HG03135 (cell line): ENCODE measurements at regions not wholly inside any gene's neighbourhood (a gene's known extent, or its start where the extent isn't known, plus 50 kb on each side); places are given as distances from the start of the nearest gene placed in this dataset.
"Not testable (repeated sequence)": the region's sequence is repeated elsewhere in the genome, so short reads cannot be mapped to it uniquely, and the experiment has no call there.

Source experiments
- ATAC-seq: cut with Tn5 transposase; IDR thresholded peaks from one replicate; pipeline ENCODE4 v1.9.1; 2021; ENCODE audit warnings: mild to moderate bottlenecking, moderate library complexity; ENCODE audit not compliant: unreplicated experiment

DNA sequence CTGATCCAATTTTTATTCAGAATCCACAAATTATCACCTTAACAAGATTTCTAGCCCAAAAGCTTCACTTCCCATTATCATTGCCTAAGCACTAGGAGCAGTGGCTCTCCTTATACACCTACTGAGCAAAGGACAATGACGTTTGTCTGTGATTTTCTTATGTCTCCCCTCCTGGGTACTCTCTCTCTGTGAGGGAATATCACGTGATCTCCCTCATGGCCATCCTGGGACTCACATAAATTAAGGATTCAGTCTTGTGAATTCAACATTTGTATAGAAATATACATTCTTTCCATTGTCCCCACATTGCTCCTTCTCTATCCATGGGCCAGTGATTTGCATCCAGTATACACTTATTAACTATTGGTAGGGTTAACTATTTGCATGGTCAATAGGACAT lies 476.5 kb downstream of the PLK2 start:
- ATAC-seq = no peak

DNA sequence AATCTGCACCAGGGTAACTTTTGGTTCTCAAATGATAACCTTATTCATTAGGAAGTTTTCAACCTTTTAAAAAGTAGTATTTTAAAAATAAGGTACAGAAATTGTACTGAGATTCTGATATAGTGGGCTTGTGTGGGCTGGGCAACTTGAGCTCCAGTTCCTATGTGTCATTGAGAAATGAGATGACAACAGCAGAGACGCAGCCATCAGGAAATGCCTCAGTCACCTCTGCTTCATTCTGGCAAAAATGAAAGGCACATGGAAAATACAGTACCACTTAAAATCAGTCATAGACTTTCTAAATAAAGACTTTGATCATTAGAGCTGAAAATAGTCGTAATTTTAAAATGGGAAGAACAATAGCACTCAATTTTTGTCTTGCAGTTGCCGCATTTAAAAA lies 480.2 kb downstream of the PLK2 start:
- ATAC-seq = no peak

DNA sequence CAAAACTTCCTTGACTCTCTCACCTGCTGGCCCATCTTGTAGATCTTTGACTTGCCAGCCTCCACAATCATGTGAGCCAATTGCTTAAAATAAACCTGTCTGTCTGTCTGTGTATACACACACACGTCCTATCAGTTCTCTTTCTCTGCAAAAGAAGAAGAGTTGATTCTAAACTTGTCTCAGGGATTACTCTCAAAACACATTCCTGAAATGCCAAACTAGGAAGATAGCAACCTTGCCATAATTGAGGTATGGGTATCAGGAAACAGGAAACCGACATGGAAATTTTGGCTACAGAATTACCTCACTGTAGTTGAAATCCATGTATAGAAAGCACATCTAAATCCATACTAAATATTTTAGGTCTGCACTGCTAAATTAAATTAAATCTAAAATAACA lies 483.4 kb downstream of the PLK2 start:
- no peak for ATAC-seq

DNA sequence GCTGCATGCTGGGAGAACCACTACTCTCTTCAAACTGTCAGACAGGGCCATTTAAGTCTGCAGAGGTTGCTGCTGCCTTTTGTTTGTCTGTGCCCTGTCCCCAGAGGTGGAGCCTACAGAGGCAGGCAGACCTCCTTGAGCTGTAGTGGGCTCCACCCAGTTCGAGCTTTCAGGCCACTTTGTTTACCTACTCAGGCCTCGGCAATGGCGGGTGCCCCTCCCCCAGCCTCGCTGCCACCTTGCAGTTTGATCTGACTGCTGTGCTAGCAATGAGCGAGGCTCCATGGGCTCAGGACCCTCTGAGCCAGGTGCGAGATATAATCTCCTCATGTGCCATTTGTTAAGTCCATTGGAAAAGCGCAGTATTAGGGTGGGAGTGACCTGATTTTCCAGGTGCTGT lies 487.8 kb downstream of the PLK2 start:
- not testable (repeated sequence) for ATAC-seq

DNA sequence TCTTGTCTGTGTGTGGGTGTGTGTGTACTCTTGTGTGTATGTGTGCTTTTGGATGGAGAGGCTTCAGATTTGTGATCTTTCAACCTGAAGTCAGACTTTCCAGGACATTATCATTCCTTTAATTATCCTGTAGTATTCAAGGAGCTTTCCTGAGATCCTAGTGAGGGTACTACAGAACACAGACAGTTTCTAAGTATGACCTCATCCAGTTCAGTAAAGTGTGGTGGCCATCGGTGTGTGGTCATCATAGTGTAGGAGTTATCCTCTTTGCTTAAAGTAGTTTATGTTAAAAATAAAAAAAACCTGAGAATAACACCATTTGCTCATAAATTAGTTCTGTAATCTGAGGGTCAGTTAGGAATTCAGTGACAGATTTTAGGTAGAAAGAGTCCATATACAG lies 478.0 kb upstream of the ACTBL2 start:
- no peak for ATAC-seq

DNA sequence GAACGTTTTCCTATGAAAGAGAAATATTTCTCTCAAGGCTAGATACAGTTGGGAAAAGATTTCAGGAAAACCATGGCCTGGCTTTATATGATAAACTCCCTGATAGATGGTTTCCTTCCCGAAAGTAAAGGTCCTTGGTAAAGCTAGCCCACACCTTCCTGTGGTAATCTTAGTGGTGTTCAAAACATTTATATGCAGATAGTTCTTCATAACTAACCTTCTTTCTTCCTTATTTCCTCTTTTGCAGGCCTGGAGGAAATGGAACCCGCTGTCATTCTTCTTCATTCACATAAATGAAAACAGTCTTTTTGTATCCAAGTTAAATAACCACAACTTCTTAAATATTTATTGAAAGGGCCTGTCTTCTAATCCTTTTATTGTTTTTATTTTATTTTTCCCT lies 474.0 kb upstream of the ACTBL2 start:
- ATAC-seq = no peak

DNA sequence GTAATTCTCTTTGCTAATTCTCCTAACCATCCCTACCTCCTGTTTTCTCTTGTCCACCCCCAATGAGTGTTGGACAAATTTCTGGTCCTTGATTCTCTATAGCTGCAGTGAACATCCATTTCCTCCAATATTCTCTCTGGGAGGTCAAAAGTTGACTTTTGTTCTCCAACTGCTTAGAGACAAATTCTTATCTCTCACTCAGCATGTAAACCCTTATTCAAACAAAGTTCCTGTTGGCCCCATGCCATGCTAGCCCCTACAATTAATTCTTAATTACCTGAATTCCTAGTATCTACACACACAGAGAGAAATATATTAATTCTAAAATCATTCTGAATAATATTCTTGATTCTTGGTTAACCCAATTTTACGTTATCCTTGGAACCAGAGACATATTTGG lies 472.9 kb upstream of the ACTBL2 start:
- ATAC-seq = no peak

DNA sequence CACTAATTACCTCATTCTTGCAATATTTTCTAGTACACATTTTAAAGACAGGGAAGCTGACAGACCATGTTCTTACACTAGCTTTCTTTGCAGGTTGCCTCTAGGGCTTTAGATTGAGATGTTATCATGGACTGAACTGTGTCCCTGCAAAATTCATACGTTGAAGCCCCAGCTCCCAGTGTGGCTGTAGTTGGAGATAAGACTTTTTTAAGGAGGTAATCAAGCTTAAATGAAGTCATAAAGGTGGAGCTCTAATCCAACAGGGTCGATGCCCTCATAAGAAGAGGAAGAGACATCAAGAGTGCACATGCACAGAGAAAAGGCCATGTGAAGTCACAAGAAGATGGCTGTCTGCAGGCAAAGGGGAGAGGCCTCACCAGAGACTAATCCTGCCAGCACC lies 471.2 kb upstream of the ACTBL2 start:
- ATAC-seq = no peak

DNA sequence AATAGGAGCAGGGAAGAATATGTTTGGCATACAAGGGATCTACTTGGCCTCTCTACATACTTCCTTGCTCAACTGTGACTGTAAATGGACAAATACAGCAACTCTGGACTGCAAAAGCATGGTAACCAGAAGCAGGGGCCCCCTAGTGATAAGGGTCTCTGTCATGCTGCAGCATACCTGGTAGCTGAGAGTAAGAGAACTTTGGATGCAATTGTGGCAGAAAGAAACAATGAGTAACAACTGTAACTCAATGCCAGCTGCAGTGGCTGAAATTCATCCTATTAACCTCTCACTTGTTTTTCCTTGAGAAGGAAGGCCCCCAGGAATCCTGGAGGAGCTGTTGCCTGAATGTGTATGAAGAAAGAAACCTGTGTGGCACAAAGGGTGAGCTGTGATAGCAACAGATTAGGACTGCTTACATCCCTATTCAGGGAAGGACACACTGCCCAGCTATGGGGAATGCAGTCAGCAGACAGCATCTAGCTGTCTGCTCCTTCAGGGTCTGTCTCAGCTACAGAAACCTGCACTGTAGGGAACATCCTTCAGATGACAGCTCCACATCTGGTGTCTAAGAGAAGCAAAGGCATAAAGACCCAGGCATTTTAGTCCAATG lies 468.1 kb upstream of the ACTBL2 start:
- ATAC-seq = no peak

DNA sequence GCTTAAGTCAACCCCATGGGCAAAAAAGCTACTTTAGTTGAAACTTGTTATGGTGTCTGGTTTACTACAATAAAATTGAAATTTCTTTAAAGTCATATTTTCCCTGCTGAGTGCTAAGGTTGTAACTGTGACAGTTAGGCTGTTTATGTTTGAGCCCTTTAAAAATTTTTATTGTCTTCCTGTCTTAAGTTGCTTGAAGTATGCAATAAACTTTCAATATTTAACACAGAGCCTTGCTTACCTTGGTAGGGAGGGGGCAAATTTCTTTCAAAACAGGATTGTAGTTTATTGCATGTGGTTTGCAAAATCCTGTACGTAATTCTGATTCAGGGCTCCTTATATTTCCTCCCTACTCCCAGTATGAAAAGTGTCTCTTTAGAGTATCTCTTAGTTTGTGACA lies 465.5 kb upstream of the ACTBL2 start:
- no peak for ATAC-seq

DNA sequence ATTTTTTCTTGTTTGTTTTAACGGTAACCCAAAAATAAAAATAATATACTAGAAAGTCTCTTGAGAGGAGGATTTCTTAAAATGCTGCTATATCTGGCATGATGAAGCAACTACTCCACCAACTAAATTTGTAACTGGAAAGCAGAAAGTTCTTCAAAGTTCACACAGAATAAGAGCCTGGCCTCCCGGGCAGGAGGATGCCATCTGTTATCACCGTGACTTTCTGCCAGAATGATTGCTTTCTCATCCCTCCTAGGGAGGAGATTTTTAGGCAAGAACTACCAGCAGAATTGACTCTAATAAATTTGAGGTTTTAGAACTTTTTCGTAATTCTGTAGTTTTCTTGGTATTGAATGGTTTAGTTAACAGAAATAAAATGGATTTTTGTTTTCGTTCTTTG lies 464.6 kb upstream of the ACTBL2 start:
- ATAC-seq = no peak

DNA sequence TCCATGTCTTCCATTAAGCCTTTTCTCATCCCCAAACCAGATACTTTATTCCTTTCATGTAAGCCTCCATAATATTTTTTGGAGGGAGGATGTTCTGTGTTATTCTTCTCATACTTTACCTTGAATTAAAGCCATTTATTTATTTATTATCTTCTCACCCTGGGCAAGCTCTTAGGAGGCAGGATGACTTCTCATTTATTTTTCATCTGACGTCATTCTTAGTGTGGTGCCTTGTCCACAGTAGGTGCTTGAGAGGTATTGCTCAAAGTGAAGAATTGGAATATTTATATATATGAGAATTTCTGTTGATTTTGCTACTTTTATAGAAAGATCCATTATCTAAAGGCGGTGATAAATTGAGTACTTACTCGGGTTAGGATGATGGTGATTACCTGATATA lies 458.3 kb upstream of the ACTBL2 start:
- no peak for ATAC-seq

DNA sequence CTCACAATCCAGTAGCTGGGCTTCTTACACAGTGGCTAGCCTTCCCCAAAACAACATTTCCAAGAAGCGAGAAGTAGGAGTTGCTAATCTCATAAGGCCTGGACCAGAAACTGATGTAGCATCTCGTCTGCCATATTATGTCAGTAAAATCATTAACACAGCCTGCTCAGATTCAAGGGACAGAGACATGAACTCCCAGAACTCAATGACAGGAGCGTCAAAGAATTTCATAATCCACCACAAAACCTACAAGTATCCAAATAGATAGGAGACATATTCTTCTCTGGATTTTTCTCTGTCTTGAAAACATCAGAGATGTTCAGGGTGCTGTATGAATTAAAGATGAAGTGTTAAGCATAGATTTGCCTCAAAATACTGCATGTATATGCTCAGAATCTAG lies 457.6 kb upstream of the ACTBL2 start:
- no peak for ATAC-seq

DNA sequence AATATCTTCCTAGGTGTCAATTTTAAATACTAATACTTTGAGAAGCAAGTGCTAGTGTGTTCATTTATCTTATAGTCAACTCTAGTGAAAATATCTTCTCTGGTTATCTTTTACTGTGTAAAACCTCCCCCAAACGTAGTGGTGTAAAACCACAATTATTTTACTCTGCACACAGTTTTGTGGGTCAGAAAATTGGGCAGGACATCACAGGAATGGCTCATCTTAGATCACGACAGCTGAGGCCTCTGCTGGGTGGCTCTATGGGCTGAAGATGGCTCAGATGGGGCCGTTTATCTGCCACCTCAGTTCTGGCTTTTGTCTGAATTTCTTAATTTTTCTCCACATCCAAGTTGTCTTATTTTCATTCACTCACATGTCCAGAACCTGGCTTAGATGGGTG lies 457.2 kb upstream of the ACTBL2 start:
- ATAC-seq = no peak

DNA sequence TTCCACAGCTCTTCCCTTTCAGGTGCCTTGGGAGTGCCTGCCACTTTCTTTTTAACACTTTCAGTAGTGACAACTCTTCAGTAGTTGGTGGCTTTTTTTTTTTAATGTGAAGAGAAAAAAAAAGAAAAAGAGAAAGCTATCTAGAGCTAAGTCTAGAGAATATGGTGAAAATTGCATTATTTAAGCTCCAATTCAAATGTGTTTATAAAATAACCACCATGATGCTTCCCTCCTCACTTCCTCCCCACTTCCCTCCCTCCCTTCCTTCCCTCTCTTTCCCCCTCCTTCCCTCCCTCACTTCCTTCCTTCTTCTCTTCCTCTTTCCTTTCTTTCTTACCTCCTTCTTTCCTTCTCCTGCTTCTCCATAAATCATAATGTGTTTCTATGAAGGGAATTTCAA lies 456.7 kb upstream of the ACTBL2 start:
- ATAC-seq = no peak

DNA sequence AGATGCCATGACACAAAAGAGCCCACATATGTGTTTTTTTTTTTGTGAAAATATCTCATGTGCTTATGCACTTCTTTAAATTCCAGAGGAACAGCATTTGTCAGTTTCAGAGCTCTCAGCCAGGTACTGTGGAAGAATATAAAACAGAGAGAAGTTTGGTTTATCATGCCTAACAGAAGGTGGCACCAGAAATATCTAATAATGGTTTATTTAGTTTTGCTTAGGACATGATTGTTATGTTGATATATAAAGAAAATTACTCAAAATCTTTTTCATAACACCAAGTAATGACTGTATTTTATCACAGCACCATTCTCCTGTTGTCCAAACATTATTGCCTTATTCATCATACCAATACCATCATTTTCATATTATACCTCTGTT lies 455.6 kb upstream of the ACTBL2 start:
- ATAC-seq = no peak

DNA sequence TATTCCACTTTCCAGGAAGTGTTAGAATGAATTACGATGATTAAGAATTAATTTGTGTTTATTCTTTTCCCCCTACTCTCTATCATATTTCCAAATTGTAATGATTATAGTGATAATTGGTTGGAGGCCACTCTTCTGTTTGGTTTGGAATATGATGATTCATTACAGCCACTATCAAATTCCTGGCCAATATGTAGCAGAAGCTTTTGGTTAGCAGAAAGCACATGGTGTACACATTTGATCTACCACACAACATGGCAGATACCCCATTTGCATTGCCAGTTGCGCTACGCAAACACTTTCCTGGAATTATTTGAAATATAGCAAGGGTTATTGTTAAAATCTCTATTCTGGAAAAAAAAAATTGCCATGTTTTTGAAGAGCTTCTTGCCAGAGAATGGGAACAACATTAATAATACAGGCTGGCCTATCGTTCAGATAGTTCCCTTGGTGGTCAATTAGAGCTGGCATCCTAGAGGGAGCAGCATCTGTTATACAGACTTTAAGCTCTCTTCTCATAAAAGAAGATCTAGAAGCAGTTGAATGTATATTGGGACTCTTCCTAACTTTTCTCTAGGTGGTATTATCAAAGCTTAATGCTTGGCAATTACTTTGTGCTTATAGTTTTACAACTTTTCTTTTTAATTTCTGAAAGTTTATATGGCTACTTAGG lies 455.0 kb upstream of the ACTBL2 start:
- ATAC-seq = no peak

DNA sequence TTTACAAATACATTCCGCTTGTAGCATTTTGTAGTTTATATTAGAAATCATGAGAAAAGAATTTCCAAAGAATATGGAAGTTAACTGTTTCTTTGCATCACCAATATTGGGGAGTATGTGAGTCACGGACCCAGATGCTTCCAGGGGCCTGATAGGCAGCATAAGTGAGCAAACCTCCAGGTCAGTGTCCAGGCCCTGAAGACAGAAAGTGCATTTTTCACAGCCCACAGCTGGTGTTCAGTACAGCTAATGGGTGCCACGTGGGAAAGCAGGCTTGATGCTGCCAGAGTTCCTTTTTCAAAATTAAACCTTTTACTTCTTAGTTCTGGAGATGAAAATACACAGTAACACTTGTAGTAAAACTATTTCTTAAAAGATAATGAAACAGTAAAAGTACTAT lies 454.4 kb upstream of the ACTBL2 start:
- no peak for ATAC-seq

DNA sequence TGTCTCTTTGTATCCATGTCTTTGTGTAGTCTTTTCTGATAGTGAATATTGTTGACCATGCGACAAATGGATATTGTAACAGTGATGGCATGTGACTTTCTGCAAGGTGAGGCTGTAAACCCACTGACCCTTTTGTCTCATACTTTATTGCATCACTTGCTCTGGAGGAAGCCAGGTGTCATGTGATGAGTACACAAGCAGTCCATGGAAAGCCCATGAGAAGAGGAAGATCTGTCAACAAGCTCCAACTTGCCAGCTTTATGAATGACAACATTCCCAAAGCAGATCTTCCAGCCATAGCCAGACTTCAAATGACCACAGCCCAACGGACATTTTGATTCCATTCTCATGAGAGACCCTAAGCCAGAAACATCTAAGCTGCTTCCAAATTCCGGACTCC lies 450.1 kb upstream of the ACTBL2 start:
- ATAC-seq = no peak

DNA sequence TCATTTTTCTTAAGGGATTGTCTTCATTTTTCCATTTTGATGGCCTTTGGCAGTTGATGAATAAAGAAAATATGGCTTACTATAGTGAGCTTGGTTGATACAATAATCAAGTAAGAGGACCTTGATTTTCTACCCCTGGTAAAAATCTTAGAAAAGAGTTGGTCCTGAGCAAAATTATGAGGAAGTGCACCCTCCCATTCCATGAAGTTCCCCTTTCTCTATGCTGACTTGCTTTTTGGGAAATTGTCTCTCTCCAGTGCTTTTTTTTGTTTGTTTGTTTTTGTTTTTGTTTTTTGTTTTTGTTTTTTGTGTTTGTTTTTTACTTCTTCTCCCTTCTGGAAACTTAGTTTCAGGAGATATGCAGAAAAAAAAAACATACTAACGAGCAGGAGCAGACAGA lies 449.2 kb upstream of the ACTBL2 start:
- no peak for ATAC-seq

DNA sequence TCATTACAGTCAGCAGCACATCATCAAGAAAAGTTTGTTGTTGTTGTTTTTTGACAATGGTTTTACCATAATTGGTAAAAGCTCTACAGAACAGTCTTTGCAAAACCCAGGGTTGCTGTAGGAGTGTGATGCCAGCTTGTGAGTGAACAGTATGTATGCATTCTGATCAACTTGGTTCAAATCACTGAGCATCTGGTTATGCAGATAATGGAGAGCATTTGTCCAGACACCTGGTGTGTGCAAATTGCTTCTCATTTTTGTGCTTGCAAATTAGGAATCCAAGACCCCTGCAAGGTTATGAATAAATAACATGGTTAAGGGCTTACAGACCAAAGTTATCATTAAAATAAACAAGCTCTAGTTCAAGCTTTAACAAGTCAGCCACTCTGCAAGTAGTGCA lies 448.7 kb upstream of the ACTBL2 start:
- no peak for ATAC-seq

DNA sequence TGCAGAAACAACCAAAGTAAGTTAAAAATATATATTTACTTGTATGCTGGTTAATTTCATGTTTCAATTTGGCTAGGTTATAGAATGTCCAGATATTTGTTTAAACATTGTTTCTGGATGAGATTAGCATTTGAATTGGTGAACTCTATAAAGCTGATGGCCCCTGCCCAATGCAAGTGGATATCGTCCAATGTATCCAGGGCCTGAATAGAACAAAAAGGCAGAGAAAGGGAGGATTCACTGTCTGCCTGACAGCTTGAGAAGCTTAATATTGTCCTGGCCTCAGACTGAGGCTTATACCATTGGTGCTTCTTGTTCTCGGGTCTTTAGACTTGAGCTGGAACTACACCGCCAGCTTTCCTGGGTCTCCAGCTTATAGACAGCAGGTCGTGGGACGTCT lies 446.7 kb upstream of the ACTBL2 start:
- no peak for ATAC-seq

DNA sequence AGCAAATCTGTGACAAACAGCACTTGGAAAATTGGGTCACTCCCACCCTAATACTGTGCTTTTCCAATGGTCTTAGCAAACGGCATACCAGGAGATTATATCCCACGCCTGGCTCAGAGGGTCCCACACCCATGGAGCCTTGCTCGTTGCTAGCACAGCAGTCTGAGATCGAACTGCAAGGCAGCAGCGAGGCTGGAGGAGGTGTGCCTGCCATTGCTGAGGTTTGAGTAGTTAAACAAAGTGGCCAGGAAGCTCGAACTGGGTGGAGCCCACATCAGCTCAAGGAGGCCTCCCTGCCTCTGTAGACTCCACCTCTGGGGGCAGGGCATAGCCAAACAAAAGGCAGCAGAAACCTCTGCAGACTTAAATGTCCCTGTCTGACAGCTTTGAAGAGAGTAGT lies 440.5 kb upstream of the ACTBL2 start:
- not testable (repeated sequence) for ATAC-seq
